GM13976 (cell line): ENCODE measurements at regions not wholly inside any gene's neighbourhood (a gene's known extent, or its start where the extent isn't known, plus 50 kb on each side); places are given as distances from the start of the nearest gene placed in this dataset.

Source experiments
- DNase-seq: peaks from one replicate; pipeline ENCODE4 v3.0.0; 2012; ENCODE audit warnings: low spot score
- CTCF ChIP-seq: IDR thresholded peaks from 2 replicates; pipeline ENCODE4 v1.5.1; 2012; ENCODE audit warnings: borderline replicate concordance, mild to moderate bottlenecking; ENCODE audit not compliant: insufficient read depth; ENCODE audit errors: extremely low read depth, missing control alignments, control extremely low read depth
- in situ Hi-C: fragments of 300-500 bp; cut with MboI; formaldehyde crosslinking; loops from one replicate; pipeline ENCODE4 v1.12.0; 2022; ENCODE audit warnings: low sequenced_read_pairs, mixed read lengths, inconsistent platforms; ENCODE audit not compliant: unreplicated experiment

GRCh38 chr14:89493877-89494634, 77.0 kb upstream of the FOXN3 start:
- TF ChIP-seq CTCF: no peak
- peak; percentile 59 for DNase-seq
- in situ Hi-C loops: no loop called here

- in situ Hi-C loops: no loop called here
- TF ChIP-seq CTCF: no peak
- DNase-seq: no peak
Observed at GRCh38 chr14:89493406-89493805, 76.4 kb upstream of the FOXN3 start.

- TF ChIP-seq CTCF: no peak
- no peak for DNase-seq
- in situ Hi-C loops: no loop called here
Observed at GRCh38 chr14:89491711-89492381, 74.8 kb upstream of the FOXN3 start.

GRCh38 chr14:89490466-89490865, 73.4 kb upstream of the FOXN3 start:
- no peak for DNase-seq
- no peak for TF ChIP-seq CTCF
- in situ Hi-C loops: no loop called here

- DNase-seq: no peak
- no peak for TF ChIP-seq CTCF
- in situ Hi-C loops: no loop called here
Observed at GRCh38 chr14:89489761-89490437, 72.9 kb upstream of the FOXN3 start.

- in situ Hi-C loops: no loop called here
- DNase-seq: no peak
Observed at GRCh38 chr14:89486961-89487360, 69.9 kb upstream of the FOXN3 start.

More at GRCh38 chr14:89486961-89487360, 69.9 kb upstream of the FOXN3 start:
- no peak for TF ChIP-seq CTCF
